ENCODE measurements at regions not wholly inside any gene's neighbourhood (a gene's known extent, or its start where the extent isn't known, plus 50 kb on each side); places are given as distances from the start of the nearest gene placed in this dataset.

DNA sequence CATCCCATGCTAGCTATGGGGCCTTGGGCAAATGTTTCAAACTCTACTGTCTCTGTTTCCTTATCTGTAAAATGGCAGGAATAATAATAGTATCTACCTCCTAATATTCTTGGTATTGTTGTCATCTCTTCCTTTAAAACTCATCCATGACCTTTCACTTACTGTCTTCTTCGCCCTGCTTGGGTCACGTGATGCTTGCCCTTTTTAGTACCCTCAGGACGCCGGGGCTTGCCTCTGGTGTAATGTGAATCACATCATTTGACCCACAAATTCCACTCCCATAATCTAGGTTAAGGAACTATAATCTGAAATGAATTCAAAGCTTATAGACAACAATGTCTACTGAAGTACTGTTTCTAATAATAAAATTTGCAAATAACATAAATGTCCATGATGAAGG, 162.7 kb downstream of the DRD1 start:
- Mint-ChIP-seq H3K27ac (no peak overlapping the region), H3K4me1 (no peaks in the 10 kb centered on the region), H3K9me3 (no peaks in the 10 kb centered on the region), H3K4me3 (no peak overlapping the region), H3K36me3 (no peaks in the 10 kb centered on the region), H3K27me3 (peaks cover 19% of the 10 kb centered on the region)

- peaks cover 19% of the 10 kb centered on the region for H3K27me3 Mint-ChIP-seq
- no peaks in the 10 kb centered on the region for H3K36me3 Mint-ChIP-seq
- H3K27ac Mint-ChIP-seq, result no peak overlapping the region
- no peaks in the 10 kb centered on the region for H3K9me3 Mint-ChIP-seq
- H3K4me1 Mint-ChIP-seq, result no peaks in the 10 kb centered on the region
- no peak overlapping the region for H3K4me3 Mint-ChIP-seq
These were observed 164.5 kb downstream of the DRD1 start for GRCh38 chr5:175279506-175279905.

GRCh38 chr5:175275748-175276147, 168.2 kb downstream of the DRD1 start:
- Mint-ChIP-seq H3K27ac (no peak overlapping the region), H3K9me3 (peaks cover 4% of the 10 kb centered on the region), H3K4me1 (no peaks in the 10 kb centered on the region), H3K4me3 (no peak overlapping the region), H3K27me3 (peaks cover 8% of the 10 kb centered on the region), H3K36me3 (no peaks in the 10 kb centered on the region)

DNA sequence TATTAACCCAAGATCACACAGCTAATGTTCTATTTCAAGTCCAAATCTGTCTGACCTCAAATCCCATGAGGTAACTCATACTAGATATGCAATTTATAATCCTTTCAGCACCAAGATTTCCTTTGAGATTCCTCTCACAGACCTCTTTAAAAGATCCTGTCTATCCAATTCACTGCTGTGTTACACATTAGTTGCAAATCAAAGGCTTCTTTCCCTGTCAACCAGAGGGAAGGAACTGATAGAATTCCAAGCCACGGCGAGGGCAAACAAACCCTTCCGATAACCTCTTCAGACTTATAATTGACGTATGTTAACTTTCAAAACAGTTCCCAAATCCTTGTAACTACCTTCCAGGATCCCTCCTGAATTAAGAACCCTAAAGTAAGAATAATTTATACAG, 168.9 kb downstream of the DRD1 start:
- peaks cover 8% of the 10 kb centered on the region for H3K27me3 Mint-ChIP-seq
- H3K4me1 Mint-ChIP-seq, result no peaks in the 10 kb centered on the region
- H3K9me3 Mint-ChIP-seq, result peaks cover 4% of the 10 kb centered on the region
- no peak overlapping the region for H3K4me3 Mint-ChIP-seq
- H3K36me3 Mint-ChIP-seq, result no peaks in the 10 kb centered on the region
- H3K27ac Mint-ChIP-seq, result no peak overlapping the region

DNA sequence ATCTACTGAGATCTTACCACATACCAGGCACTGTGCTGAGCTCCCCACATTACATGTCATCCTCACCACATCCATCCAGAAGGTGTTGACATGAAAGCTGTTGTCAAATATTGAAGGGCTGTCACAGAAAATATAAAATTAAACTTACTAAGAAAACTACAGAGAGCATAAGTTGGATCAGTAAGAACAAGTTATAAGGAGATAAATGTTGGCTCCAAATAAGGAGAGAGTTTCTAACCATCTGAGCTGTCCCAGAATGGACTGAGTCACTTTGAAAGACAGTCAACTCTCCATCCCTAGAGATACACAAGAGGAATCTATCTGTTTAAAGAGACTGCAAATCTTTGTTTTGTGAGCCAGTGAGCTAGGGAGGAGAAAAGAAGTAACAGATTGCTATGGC, 169.8 kb downstream of the DRD1 start:
- Mint-ChIP-seq H3K9me3 (peaks cover 4% of the 10 kb centered on the region), H3K36me3 (no peaks in the 10 kb centered on the region), H3K4me3 (no peak overlapping the region), H3K4me1 (no peaks in the 10 kb centered on the region), H3K27ac (no peak overlapping the region), H3K27me3 (peaks cover 8% of the 10 kb centered on the region)

DNA sequence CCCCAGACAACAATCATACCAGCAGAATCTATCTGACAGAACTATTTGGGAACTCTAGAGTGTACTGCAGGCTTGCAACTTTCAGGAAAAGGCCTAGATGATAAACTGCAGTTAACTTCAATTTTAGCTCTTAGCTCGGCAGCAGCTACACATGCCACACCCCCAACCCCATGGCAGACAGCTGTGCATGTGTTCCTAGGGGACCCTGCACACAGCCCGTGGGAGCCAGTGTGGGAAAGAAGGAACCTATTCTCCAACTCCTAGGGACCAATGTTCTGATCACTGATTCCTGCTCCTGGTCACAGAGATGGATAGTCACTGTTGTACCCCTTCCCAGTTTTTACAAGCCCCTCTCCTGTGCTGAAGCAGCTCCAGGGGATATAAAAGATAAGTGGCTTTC, 179.6 kb downstream of the DRD1 start:
- no peaks in the 10 kb centered on the region for H3K4me1 Mint-ChIP-seq
- H3K36me3 Mint-ChIP-seq, result no peaks in the 10 kb centered on the region
- no peak overlapping the region for H3K4me3 Mint-ChIP-seq
- H3K27me3 Mint-ChIP-seq, result peaks cover 21% of the 10 kb centered on the region
- H3K9me3 Mint-ChIP-seq, result peaks cover 16% of the 10 kb centered on the region
- no peak overlapping the region for H3K27ac Mint-ChIP-seq

- H3K4me3 Mint-ChIP-seq, result no peak overlapping the region
- no peaks in the 10 kb centered on the region for H3K36me3 Mint-ChIP-seq
- H3K27me3 Mint-ChIP-seq, result peaks cover 21% of the 10 kb centered on the region
- no peaks in the 10 kb centered on the region for H3K4me1 Mint-ChIP-seq
- peaks cover 16% of the 10 kb centered on the region for H3K9me3 Mint-ChIP-seq
- no peak overlapping the region for H3K27ac Mint-ChIP-seq
These were observed 180.2 kb downstream of the DRD1 start for GRCh38 chr5:175263776-175264175.

GRCh38 chr5:175261526-175261925, 182.5 kb downstream of the DRD1 start:
- Mint-ChIP-seq H3K4me1 (no peaks in the 10 kb centered on the region), H3K27me3 (peaks cover 22% of the 10 kb centered on the region), H3K4me3 (no peak overlapping the region), H3K27ac (no peak overlapping the region), H3K9me3 (peaks cover 16% of the 10 kb centered on the region), H3K36me3 (no peaks in the 10 kb centered on the region)

- peaks cover 16% of the 10 kb centered on the region for H3K9me3 Mint-ChIP-seq
- no peaks in the 10 kb centered on the region for H3K36me3 Mint-ChIP-seq
- H3K4me3 Mint-ChIP-seq, result no peak overlapping the region
- H3K27me3 Mint-ChIP-seq, result peaks cover 22% of the 10 kb centered on the region
- no peak overlapping the region for H3K27ac Mint-ChIP-seq
- no peaks in the 10 kb centered on the region for H3K4me1 Mint-ChIP-seq
These were observed 182.9 kb downstream of the DRD1 start for GRCh38 chr5:175261037-175261436.

DNA sequence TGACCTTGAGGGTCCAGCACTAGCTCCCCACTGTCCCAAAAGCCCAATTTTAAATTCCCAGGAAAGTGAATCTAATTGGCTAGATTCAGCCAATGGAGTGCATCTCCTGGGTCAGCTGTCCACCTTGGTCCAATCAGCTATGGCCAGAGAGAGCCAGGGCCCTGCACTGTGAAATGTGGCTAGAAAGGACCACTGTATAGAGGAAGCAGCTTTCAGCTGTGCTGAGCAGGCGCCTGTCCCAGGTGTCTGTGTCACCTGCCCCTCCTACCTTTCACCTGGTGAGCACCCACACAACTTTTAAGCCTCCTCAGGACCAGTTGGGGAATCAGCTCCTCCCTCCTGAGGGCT, 186.2 kb downstream of the DRD1 start:
- Mint-ChIP-seq H3K9me3 (peaks cover 7% of the 10 kb centered on the region), H3K4me3 (no peak overlapping the region), H3K27ac (no peak overlapping the region), H3K4me1 (no peaks in the 10 kb centered on the region), H3K36me3 (no peaks in the 10 kb centered on the region), H3K27me3 (peaks cover 11% of the 10 kb centered on the region)

DNA sequence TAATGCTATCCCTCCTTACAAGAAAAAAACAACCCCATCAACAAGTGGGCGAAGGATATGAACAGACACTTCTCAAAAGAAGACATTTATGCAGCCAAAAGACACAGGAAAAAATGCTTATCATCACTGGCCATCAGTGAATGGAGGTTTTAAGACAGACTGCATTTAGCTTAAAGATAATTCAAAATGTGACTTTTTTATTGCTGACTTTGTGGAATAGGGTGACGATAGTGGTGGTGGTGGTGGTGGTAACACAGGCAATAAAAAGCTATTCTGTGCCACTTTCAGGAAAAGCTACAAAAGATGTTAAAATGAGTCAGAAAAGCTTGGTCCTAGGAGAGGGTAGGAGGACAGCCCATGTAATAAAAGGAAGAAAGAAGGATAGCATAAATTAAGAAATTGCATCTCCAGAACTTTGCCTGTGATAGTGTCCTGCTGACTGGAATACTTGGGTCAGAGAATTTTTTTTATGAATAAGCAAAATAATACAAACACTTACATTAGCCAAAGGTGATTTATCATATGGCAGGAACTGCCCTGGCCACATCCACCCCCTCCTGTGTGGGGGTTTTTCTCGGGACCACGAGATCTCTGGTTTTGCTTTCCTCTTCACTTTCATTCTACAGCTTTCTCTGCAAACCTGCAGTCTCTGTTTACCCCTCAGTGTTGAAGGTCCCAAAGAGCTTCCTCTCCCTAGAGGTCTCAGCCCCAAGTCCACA, 186.7 kb downstream of the DRD1 start:
- no peaks in the 10 kb centered on the region for H3K36me3 Mint-ChIP-seq
- peaks cover 13% of the 10 kb centered on the region for H3K27me3 Mint-ChIP-seq
- H3K27ac Mint-ChIP-seq, result no peak overlapping the region
- H3K4me3 Mint-ChIP-seq, result no peak overlapping the region
- peaks cover 6% of the 10 kb centered on the region for H3K9me3 Mint-ChIP-seq
- no peaks in the 10 kb centered on the region for H3K4me1 Mint-ChIP-seq

DNA sequence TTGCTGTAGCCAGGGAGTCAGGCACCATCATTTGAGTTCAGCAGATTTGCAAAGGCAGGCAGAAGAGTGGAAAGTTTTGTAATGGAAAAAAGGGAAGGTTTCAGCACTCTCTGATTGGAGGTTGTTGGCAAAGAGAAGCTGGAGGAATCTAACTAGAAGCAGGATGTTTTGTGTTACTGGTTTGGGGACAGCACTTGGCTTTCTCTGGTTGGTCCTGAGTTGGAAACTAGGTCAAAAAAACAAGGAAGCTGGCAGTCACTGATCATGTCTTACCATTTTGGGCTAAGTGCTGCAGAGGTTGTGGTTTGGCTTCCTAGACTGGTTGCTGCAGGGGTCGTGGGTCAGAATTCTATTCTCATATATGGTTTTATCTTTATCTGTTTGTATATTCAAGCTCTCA, 189.8 kb downstream of the DRD1 start:
- peak overlapping the region; percentile 11 for H3K27ac Mint-ChIP-seq
- H3K9me3 Mint-ChIP-seq, result no peaks in the 10 kb centered on the region
- no peaks in the 10 kb centered on the region for H3K36me3 Mint-ChIP-seq
- H3K4me3 Mint-ChIP-seq, result no peak overlapping the region
- H3K27me3 Mint-ChIP-seq, result peaks cover 6% of the 10 kb centered on the region
- H3K4me1 Mint-ChIP-seq, result no peaks in the 10 kb centered on the region

DNA sequence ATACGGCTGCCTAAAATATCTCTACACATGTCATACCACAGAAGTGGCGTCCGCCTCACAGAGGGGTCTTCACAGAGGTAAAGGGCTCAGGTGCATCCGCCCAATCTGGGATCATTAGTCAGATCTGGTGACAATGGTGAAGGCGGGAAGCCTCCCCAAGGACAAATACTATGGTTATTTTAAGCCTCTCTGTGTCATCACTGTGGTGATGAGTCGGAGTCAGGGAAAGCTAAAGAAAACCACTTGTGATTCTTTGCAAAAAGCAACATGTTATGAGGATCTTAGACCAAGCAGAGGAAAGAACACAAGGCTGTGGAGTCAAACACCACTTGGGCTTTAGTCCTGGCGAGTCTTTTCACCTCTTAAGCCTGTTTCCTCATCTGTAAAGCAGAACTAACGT, 190.4 kb downstream of the DRD1 start:
- Mint-ChIP-seq H3K9me3 (no peaks in the 10 kb centered on the region), H3K27ac (peak overlapping the region; percentile 11), H3K4me3 (no peak overlapping the region), H3K27me3 (peaks cover 6% of the 10 kb centered on the region), H3K36me3 (no peaks in the 10 kb centered on the region), H3K4me1 (no peaks in the 10 kb centered on the region)

GRCh38 chr5:175252234-175252805, 191.7 kb downstream of the DRD1 start:
- no peak overlapping the region for H3K27ac Mint-ChIP-seq
- no peaks in the 10 kb centered on the region for H3K4me1 Mint-ChIP-seq
- H3K9me3 Mint-ChIP-seq, result no peaks in the 10 kb centered on the region
- no peak overlapping the region for H3K4me3 Mint-ChIP-seq
- peaks cover 10% of the 10 kb centered on the region for H3K27me3 Mint-ChIP-seq
- no peaks in the 10 kb centered on the region for H3K36me3 Mint-ChIP-seq

GRCh38 chr5:175250426-175250825, 193.6 kb downstream of the DRD1 start:
- Mint-ChIP-seq H3K9me3 (no peaks in the 10 kb centered on the region), H3K27ac (no peak overlapping the region), H3K4me3 (no peak overlapping the region), H3K4me1 (no peaks in the 10 kb centered on the region), H3K27me3 (peaks cover 15% of the 10 kb centered on the region), H3K36me3 (no peaks in the 10 kb centered on the region)

DNA sequence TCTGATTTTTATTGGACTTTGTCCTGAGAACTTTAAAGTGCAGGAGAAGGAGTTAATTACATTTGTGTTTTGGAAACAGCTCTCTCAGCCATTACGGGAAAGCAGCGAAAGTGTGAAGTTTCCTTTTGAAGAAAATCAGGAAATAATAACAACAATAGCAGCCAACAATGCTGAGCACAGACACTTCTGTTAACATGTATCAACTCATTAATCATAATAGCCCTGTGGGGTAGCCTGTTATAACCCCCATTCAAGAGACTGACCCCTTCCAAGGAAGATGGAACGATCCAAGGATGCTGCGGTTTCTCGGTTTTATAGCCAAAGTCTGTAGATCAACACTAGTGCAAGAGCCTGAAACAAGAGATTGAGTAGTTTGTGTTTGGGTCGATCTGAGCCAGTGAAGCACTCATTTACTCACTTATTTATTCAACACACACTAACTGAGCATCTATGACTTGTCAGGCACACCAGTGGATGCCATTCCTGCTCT, 195.5 kb downstream of the DRD1 start:
- Mint-ChIP-seq H3K4me3 (no peak overlapping the region), H3K27me3 (peaks cover 20% of the 10 kb centered on the region), H3K4me1 (no peaks in the 10 kb centered on the region), H3K27ac (no peak overlapping the region), H3K36me3 (no peaks in the 10 kb centered on the region), H3K9me3 (no peaks in the 10 kb centered on the region)
